ENCODE measurements at regions not wholly inside any gene's neighbourhood (a gene's known extent, or its start where the extent isn't known, plus 50 kb on each side); places are given as distances from the start of the nearest gene placed in this dataset.

DNA sequence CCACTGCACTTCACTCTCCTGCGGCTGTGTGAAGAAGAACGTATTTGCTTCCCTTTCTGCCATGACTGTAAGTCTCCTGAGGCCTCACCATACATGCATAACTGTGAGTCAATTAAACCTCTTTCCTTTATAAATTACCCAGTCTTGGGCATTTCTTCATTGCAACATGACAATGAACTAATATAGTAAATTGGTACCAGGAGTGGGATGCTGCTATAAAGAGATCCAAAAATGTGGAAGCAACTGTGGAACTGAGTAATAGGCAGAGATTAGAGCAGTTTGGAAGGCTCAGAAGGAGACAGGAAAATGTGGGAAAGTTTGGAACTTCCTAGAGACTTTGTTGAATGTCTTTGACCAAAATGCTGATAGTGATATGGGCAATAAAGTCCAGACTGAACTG, 1907.9 kb downstream of the MRPL39 start:
- no peak for DNase-seq
- H3K4me1 ChIP-seq (ENCODE audit: control insufficient read depth in 2 of 2, insufficient read depth in 2 of 2, low read length in 2 of 2): peaks cover 4 to 8% of the 10 kb centered on the region in 2 donors
- H3K9me3 Mint-ChIP-seq (ENCODE audit: insufficient read depth): peaks cover 6% of the 10 kb centered on the region
- no peak overlapping the region for H3K4me2 ChIP-seq (replicated peaks; ENCODE audit: low read depth, low read length, poor library complexity, severe bottlenecking)
- H3K27ac Mint-ChIP-seq: no peak overlapping the region
- H3K27me3 Mint-ChIP-seq: no peaks in the 10 kb centered on the region
- ATAC-seq (ENCODE audit: low read depth): no peak
- H3K9me3 ChIP-seq (ENCODE audit: control extremely low read depth in 1 of 3, control insufficient read depth in 2 of 3, insufficient read depth in 1 of 3, low read length in 2 of 3): peaks cover 7 to 14% (median 8%) of the 10 kb centered on the region in 3 donors
- CTCF ChIA-PET: no interaction called here
- WGBS (ENCODE audit: insufficient coverage): 90% methylated on average over 2 of the region's 2 CpGs
- H3K27me3 ChIP-seq (replicated peaks in 1 of 4; ENCODE audit: control extremely low read depth in 1 of 4, control insufficient read depth in 3 of 4, insufficient read depth in 4 of 4, low read length in 3 of 4): no peaks in the 10 kb centered on the region
- intact Hi-C loops (cut with micrococcal nuclease): no loop called here
- no peaks in the 10 kb centered on the region for H3K79me2 ChIP-seq (ENCODE audit: control insufficient read depth, insufficient read depth, low read length)
- POLR2A ChIA-PET: no interaction called here
- no peaks in the 10 kb centered on the region for H3K36me3 ChIP-seq (replicated peaks in 1 of 2; ENCODE audit: control extremely low read depth in 1 of 2, control insufficient read depth in 1 of 2, extremely low read depth in 1 of 2, insufficient read depth in 2 of 2, low read length in 1 of 2)
- no peak overlapping the region for H3K4me3 Mint-ChIP-seq
- TF ChIP-seq, protein P1, sequence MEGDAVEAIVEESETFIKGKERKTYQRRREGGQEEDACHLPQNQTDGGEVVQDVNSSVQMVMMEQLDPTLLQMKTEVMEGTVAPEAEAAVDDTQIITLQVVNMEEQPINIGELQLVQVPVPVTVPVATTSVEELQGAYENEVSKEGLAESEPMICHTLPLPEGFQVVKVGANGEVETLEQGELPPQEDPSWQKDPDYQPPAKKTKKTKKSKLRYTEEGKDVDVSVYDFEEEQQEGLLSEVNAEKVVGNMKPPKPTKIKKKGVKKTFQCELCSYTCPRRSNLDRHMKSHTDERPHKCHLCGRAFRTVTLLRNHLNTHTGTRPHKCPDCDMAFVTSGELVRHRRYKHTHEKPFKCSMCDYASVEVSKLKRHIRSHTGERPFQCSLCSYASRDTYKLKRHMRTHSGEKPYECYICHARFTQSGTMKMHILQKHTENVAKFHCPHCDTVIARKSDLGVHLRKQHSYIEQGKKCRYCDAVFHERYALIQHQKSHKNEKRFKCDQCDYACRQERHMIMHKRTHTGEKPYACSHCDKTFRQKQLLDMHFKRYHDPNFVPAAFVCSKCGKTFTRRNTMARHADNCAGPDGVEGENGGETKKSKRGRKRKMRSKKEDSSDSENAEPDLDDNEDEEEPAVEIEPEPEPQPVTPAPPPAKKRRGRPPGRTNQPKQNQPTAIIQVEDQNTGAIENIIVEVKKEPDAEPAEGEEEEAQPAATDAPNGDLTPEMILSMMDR (IDR thresholded peaks at IDR 0.05): no peak
- H3K4me1 Mint-ChIP-seq: peaks cover 12% of the 10 kb centered on the region
- H3K9ac ChIP-seq (ENCODE audit: low read length): no peak overlapping the region
- no peak overlapping the region for H3K4me3 ChIP-seq (ENCODE audit: control extremely low read depth in 1 of 5, extremely low read depth in 1 of 5, insufficient read depth in 1 of 5, low read depth in 2 of 5, low read length in 4 of 5)
- H2AFZ ChIP-seq (ENCODE audit: insufficient read depth, low read depth, low read length, poor library complexity, severe bottlenecking): no peak overlapping the region
- no peak overlapping the region for H3K27ac ChIP-seq (ENCODE audit: low read length in 2 of 2)
- no peaks in the 10 kb centered on the region for H4K20me1 ChIP-seq (ENCODE audit: control insufficient read depth, insufficient read depth, low read length, poor library complexity, severe bottlenecking)

DNA sequence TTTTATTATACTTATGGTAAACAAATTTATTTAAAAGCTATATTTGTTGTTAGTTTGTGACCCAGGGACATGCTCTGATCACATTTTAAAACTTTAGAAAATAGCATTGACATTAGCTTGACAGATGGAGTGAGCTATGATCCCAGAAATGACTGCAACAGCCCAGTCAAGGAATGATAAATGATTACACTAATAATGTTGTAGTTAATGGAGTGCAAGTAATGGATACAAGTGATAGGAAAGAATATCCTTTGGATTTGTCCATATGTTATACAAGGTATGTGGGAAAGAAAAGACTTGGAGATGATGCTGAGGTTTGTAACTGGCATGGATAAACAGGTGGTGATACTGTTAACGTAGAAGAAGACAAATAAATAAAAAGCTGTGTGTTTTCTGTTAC, 1908.7 kb downstream of the MRPL39 start:
- Histone ChIP-seq H3K4me3 (ENCODE audit: control extremely low read depth in 1 of 5, extremely low read depth in 1 of 5, insufficient read depth in 1 of 5, low read depth in 2 of 5, low read length in 4 of 5) (no peak overlapping the region), H3K79me2 (ENCODE audit: control insufficient read depth, insufficient read depth, low read length) (no peaks in the 10 kb centered on the region), H2AFZ (ENCODE audit: insufficient read depth, low read depth, low read length, poor library complexity, severe bottlenecking) (no peak overlapping the region), H3K4me1 (ENCODE audit: control insufficient read depth in 2 of 2, insufficient read depth in 2 of 2, low read length in 2 of 2) (peaks cover 4 to 8% of the 10 kb centered on the region in 2 donors), H4K20me1 (ENCODE audit: control insufficient read depth, insufficient read depth, low read length, poor library complexity, severe bottlenecking) (no peaks in the 10 kb centered on the region), H3K9ac (ENCODE audit: low read length) (no peak overlapping the region), H3K9me3 (ENCODE audit: control extremely low read depth in 1 of 3, control insufficient read depth in 2 of 3, insufficient read depth in 1 of 3, low read length in 2 of 3) (peaks cover 7 to 14% (median 8%) of the 10 kb centered on the region in 3 donors), H3K36me3 (replicated peaks in 1 of 2; ENCODE audit: control extremely low read depth in 1 of 2, control insufficient read depth in 1 of 2, extremely low read depth in 1 of 2, insufficient read depth in 2 of 2, low read length in 1 of 2) (no peaks in the 10 kb centered on the region), H3K27ac (ENCODE audit: low read length in 2 of 2) (no peak overlapping the region), H3K4me2 (replicated peaks; ENCODE audit: low read depth, low read length, poor library complexity, severe bottlenecking) (no peak overlapping the region), H3K27me3 (replicated peaks in 1 of 4; ENCODE audit: control extremely low read depth in 1 of 4, control insufficient read depth in 3 of 4, insufficient read depth in 4 of 4, low read length in 3 of 4) (no peaks in the 10 kb centered on the region)
- ATAC-seq (ENCODE audit: low read depth) (no peak), DNase-seq (no peak)
- WGBS (ENCODE audit: insufficient coverage): no CpG with 5 or more reads among the region's 1 CpG
- no peaks in the 10 kb centered on the region for H3K27me3 Mint-ChIP-seq
- ChIA-PET CTCF (no interaction called here), POLR2A (no interaction called here)
- intact Hi-C loops (cut with micrococcal nuclease): no loop called here
- H3K4me3 Mint-ChIP-seq: no peak overlapping the region
- no peak overlapping the region for H3K27ac Mint-ChIP-seq
- no peak for TF ChIP-seq EZH2 (IDR thresholded peaks at IDR 0.05; ENCODE audit: borderline replicate concordance, insufficient read depth, low read depth, low read length, poor library complexity, severe bottlenecking)
- TF ChIP-seq, protein P1 (IDR thresholded peaks at IDR 0.05): no peak
- peaks cover 12% of the 10 kb centered on the region for H3K4me1 Mint-ChIP-seq
- peaks cover 6% of the 10 kb centered on the region for H3K9me3 Mint-ChIP-seq (ENCODE audit: insufficient read depth)

Measured in B cell (primary cell).